Neural progenitor cell (in vitro differentiated cells): ENCODE measurements at regions not wholly inside any gene's neighbourhood (a gene's known extent, or its start where the extent isn't known, plus 50 kb on each side); places are given as distances from the start of the nearest gene placed in this dataset.

Experiments used
- CTCF ChIP-seq: fragments of 200-600 bp; sonication (generic); IDR thresholded peaks from 2 replicates; pipeline ENCODE4 v1.5.1; 2017; ENCODE audit warnings: antibody characterized with exemption, mild to moderate bottlenecking
- EZH2 ChIP-seq: fragments of 200-600 bp; sonication (generic); IDR thresholded peaks from 2 replicates; pipeline ENCODE4 v1.6.1; 2017; ENCODE audit warnings: antibody characterized with exemption, mild to moderate bottlenecking, moderate library complexity
- EZH2phosphoT487 ChIP-seq: fragments of 200-600 bp; sonication (generic); IDR thresholded peaks from 2 replicates; pipeline ENCODE4 v1.6.1; 2017; ENCODE audit warnings: antibody characterized with exemption

GRCh38 chr1:208418667-208419066, 174.5 kb upstream of the PLXNA2 start:
- TF ChIP-seq CTCF (no peak), EZH2 (no peak), EZH2phosphoT487 (no peak)
